T-helper 1 cell treated with Interleukin-12 subunit alpha and Interleukin-12 subunit beta and Interleukin-4 antibody, amounts not matched to agents 30 μg/mL and 1 μg/mL, for 36 hours (primary cell): ENCODE measurements at regions not wholly inside any gene's neighbourhood (a gene's known extent, or its start where the extent isn't known, plus 50 kb on each side); places are given as distances from the start of the nearest gene placed in this dataset.

Experiments
- H3K27ac Mint-ChIP-seq: one replicate; pipeline ENCODE4 v1.8.0; 2021; ENCODE audit warnings: mild to moderate bottlenecking, mixed read lengths
- H3K27me3 Mint-ChIP-seq: one replicate; pipeline ENCODE4 v1.8.0; 2021; ENCODE audit warnings: low read depth, mixed read lengths
- H3K36me3 Mint-ChIP-seq: one replicate; pipeline ENCODE4 v1.8.0; 2021; ENCODE audit warnings: low read depth, mixed read lengths
- H3K4me1 Mint-ChIP-seq: one replicate; pipeline ENCODE4 v1.8.0; 2021; ENCODE audit warnings: low read depth, mixed read lengths
- H3K4me3 Mint-ChIP-seq: one replicate; pipeline ENCODE4 v1.8.0; 2021; ENCODE audit warnings: mild to moderate bottlenecking, moderate library complexity, mixed read lengths
- H3K9me3 Mint-ChIP-seq: one replicate; pipeline ENCODE4 v1.8.0; 2021; ENCODE audit warnings: mixed read lengths

DNA sequence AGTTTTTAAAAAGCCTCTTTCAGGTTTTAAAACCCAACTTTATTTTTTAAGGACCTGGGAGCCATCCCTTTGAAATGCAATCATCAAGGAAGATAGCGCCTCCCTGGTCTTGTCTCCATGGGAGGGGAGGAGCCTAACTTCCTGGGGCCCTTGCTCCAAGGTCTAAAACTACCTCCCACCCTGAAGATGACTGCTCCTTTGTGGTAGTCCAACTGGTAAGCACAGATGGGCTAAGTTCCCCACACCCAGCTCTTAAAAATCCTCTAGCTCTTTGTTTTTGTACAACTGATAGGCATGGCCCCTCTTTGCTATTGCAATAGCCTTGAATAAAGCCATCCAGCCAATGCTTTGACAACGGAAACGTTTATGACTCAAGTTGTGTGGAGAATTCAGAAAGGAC lies 716.8 kb downstream of the CBLN2 start:
- no peaks in the 10 kb centered on the region for H3K9me3 Mint-ChIP-seq
- H3K27me3 Mint-ChIP-seq = no peaks in the 10 kb centered on the region
- H3K4me3 Mint-ChIP-seq = no peak overlapping the region
- H3K27ac Mint-ChIP-seq = no peak overlapping the region
- no peaks in the 10 kb centered on the region for H3K4me1 Mint-ChIP-seq
- no peaks in the 10 kb centered on the region for H3K36me3 Mint-ChIP-seq

DNA sequence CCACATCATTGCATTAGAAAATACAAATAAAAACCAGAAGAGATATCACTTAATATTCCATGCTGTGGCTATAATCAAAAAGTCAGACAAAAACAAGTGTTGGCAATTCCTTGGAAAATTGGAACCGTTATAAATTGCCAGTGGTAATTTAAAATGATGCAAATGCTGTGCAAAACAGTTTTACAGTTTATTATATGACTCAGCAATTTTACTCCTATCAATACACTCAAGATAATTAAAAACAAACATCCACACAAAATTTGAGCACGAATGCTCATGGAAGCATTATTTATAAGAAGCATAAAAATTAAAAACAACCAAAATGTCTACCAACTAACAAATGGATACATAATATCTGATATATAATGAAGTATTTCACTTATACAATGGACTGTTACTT lies 728.8 kb downstream of the CBLN2 start:
- Mint-ChIP-seq H3K27me3 (no peaks in the 10 kb centered on the region), H3K27ac (no peak overlapping the region), H3K36me3 (no peaks in the 10 kb centered on the region), H3K4me3 (no peak overlapping the region), H3K4me1 (no peaks in the 10 kb centered on the region), H3K9me3 (no peaks in the 10 kb centered on the region)

DNA sequence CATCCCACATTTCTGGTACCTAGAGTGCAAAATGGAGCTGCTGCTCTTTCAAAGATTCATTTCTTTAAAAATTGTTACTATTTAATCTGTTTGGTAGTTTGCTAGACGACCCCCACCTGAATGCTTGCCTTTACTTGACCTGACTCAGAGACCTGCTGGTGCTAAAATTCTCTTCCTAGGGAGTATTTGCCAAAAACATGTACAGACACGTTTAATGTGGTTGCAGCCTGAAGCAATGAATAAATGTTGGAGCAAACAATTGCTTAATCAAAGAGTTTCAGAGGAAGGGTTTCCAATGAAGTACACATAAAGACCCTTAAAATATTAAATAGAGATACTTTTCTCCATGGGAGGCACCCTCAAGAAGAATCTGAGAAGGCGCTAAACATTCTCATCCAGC lies 734.4 kb downstream of the CBLN2 start:
- H3K36me3 Mint-ChIP-seq = no peaks in the 10 kb centered on the region
- H3K9me3 Mint-ChIP-seq = peaks cover 6% of the 10 kb centered on the region
- H3K27ac Mint-ChIP-seq = no peak overlapping the region
- no peak overlapping the region for H3K4me3 Mint-ChIP-seq
- no peaks in the 10 kb centered on the region for H3K27me3 Mint-ChIP-seq
- no peaks in the 10 kb centered on the region for H3K4me1 Mint-ChIP-seq

DNA sequence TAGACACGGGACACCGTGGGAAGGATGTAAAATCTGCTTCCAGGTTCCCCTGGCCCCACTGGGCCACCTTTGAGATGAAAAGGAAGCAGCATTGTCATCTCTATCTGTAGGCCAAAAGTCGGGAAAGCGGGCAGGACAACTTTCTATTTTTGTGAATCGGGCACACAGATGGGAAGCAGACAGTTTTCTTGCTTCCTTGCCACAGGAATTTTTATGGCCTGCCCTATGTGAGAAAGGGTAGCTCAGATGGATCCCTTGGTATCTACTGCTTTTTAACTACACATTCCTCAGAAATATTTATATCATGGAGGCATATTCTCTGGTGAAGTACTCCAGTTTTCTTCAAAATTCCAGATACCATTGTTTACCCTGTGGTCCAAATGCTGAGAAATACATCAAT lies 735.5 kb downstream of the CBLN2 start:
- no peaks in the 10 kb centered on the region for H3K36me3 Mint-ChIP-seq
- no peak overlapping the region for H3K4me3 Mint-ChIP-seq
- no peaks in the 10 kb centered on the region for H3K27me3 Mint-ChIP-seq
- H3K9me3 Mint-ChIP-seq = peaks cover 11% of the 10 kb centered on the region
- no peak overlapping the region for H3K27ac Mint-ChIP-seq
- no peaks in the 10 kb centered on the region for H3K4me1 Mint-ChIP-seq

DNA sequence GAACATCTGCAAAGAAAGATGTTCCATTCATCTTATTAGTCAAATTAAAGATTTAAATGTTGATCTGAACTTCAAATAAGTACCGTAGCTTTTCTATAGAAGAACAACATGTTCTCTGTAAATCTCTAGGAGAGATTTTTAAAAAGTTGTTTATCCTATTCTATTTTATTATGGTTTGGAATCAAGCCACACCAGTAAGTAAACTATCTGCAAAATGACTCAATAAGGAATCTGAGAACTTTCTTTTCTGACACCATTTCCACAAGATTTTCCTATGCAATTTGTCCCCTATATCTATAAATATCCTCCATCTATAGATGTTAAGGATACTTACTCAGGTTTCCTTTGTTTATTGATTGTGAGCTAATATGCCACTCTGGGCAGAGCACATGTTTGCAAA lies 736.6 kb downstream of the CBLN2 start:
- no peaks in the 10 kb centered on the region for H3K36me3 Mint-ChIP-seq
- H3K4me1 Mint-ChIP-seq = no peaks in the 10 kb centered on the region
- no peaks in the 10 kb centered on the region for H3K27me3 Mint-ChIP-seq
- peaks cover 11% of the 10 kb centered on the region for H3K9me3 Mint-ChIP-seq
- H3K27ac Mint-ChIP-seq = no peak overlapping the region
- no peak overlapping the region for H3K4me3 Mint-ChIP-seq

DNA sequence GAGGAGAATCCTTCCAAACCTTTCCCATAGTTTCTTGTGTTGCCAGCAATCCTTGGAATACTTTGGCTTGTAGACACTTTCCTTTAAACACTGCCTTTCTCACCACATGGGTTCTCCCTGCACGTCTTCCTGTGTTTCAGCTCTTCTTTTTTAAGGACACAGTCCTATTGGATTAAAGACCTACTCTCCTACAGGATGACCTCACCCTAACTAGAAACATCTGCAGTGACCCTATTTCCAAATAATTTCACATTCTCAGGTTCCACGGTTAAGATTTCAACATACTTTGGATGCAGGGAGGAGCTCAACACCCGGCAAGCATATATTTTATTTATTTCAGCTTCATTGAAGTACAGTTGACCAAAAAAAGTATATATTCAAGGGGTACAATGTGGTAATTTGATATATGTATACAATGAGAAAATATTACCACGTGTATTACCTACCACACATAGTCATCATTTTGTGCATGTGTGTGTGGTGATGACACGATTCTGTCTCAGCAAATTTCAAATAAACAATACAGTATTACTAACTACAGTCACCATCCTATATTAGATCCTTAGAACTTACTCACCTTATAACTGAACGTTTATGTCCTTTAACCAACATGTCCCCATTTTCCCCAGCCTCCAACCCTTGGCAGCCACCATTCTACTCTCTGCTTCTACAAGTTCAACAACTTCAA lies 745.0 kb downstream of the CBLN2 start:
- no peak overlapping the region for H3K27ac Mint-ChIP-seq
- H3K4me3 Mint-ChIP-seq = no peak overlapping the region
- no peaks in the 10 kb centered on the region for H3K4me1 Mint-ChIP-seq
- no peaks in the 10 kb centered on the region for H3K36me3 Mint-ChIP-seq
- H3K9me3 Mint-ChIP-seq = peaks cover 5% of the 10 kb centered on the region
- no peaks in the 10 kb centered on the region for H3K27me3 Mint-ChIP-seq

DNA sequence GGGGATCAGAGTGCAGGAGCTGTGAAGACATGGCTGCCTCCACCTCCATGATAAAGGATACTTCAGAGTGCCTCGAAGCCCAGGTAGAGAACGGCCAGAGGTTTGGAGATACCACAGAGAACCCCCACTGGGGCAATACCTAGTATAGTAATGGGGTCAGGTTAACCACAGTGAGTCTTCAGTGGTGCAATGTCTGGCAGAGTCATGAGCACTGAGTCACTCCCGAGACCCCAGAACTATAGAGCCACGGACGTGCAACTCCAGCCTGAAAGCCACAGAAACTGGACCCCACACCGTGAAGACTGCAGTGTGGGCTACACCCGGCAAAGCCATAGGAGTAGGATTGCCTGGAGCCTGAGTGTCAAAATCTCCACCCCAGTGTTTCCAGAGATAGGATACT lies 746.6 kb downstream of the CBLN2 start:
- no peaks in the 10 kb centered on the region for H3K36me3 Mint-ChIP-seq
- no peaks in the 10 kb centered on the region for H3K4me1 Mint-ChIP-seq
- H3K9me3 Mint-ChIP-seq = no peaks in the 10 kb centered on the region
- H3K27ac Mint-ChIP-seq = no peak overlapping the region
- no peaks in the 10 kb centered on the region for H3K27me3 Mint-ChIP-seq
- H3K4me3 Mint-ChIP-seq = no peak overlapping the region

DNA sequence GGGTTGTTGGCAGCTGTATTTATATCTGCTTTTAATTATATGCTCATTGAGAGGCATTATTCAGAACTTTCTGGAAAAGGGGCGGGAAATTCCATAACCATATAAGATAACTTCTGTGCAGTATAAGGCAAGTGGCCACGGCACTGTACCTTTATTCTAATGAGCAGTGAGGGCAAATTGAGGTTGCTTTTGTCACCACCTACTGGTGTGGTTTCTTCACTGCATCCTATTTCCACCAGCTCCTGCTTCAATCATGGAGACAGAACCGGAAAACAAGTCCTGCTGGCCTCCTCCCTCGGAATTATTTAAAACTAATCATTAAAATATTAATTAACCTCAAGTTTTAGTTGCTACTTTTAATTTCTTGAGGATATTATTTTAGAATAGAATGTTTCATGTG lies 759.4 kb downstream of the CBLN2 start:
- Mint-ChIP-seq H3K4me1 (no peaks in the 10 kb centered on the region), H3K27me3 (no peaks in the 10 kb centered on the region), H3K27ac (no peak overlapping the region), H3K36me3 (no peaks in the 10 kb centered on the region), H3K4me3 (no peak overlapping the region), H3K9me3 (no peaks in the 10 kb centered on the region)

DNA sequence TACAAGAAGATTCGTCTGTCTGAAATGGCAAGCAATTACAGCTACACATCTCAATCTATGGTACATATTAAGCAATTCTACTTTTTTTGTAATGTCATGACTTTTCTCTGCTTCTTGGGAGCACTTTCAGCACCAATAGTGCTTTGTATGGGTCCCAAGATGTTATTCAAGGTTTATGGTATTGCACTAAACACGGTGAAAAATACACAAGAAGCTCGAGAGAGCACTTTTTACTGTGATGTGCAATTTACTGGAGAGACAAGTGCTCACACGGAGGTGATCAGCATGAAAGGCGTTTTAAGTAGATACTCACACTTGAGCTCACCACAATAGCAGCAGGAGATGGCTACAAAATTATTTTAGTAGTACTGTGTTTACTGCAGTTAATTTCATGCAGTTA lies 783.6 kb downstream of the CBLN2 start:
- Mint-ChIP-seq H3K9me3 (no peaks in the 10 kb centered on the region), H3K27ac (no peak overlapping the region), H3K27me3 (no peaks in the 10 kb centered on the region), H3K4me1 (no peaks in the 10 kb centered on the region), H3K4me3 (no peak overlapping the region), H3K36me3 (no peaks in the 10 kb centered on the region)

DNA sequence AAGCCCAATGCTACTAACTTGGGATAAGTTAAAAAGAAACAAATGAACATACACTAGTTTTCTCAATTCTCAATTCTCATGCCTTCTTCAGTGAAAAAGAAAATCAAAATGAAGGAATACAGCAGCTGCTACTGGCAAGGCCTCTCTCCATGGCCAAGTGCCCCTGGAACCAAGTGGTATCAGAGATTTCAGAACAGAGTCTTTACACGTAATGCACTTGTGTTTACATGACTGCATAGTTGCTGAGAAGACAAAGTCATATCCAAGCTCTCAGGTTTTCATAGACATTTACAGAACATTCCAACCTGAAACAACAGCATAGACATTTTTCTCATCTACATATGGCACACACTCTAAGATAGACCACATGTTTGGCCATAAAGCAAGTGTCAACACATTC lies 789.9 kb downstream of the CBLN2 start:
- Mint-ChIP-seq H3K36me3 (no peaks in the 10 kb centered on the region), H3K27me3 (no peaks in the 10 kb centered on the region), H3K9me3 (no peaks in the 10 kb centered on the region), H3K4me3 (no peak overlapping the region), H3K4me1 (no peaks in the 10 kb centered on the region), H3K27ac (no peak overlapping the region)

DNA sequence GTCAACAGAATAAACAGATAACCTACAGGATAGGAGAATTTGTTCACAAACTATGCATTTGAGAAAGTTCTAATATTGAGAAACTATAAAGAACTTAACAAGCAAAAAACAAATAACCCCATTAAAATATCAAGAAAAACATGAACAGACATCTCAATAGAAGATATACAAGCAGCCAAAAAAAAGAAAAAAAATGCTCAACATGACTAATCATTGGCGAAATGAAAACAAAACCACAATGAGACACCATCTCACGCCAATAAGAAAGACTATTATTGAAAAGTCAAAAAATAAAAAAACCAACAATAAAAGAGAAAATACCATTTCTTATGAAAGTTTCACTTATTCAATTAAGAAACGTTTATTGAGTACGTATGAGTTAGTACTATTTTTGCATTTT lies 800.5 kb downstream of the CBLN2 start:
- Mint-ChIP-seq H3K4me3 (no peak overlapping the region), H3K4me1 (no peaks in the 10 kb centered on the region), H3K36me3 (no peaks in the 10 kb centered on the region), H3K27me3 (no peaks in the 10 kb centered on the region), H3K27ac (no peak overlapping the region), H3K9me3 (no peaks in the 10 kb centered on the region)

DNA sequence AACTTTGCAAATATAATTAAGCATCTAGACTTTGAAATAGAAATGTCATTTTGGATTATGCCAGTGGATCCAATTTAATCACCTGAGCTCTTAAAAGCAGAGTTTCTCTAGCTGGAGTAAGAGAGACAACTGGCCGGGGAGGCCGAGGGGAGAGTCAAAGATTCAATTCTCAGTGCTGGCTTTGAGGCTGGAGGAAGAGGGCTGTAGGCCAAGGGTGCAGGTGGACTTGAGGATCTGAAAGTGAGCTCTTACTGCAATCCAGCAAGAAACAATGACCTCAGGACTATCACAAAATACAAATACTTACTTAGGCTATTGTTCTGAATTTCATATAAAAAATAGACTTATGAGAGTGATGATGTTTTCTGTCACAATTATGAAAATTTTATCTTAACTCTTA lies 814.5 kb downstream of the CBLN2 start:
- Mint-ChIP-seq H3K4me1 (no peaks in the 10 kb centered on the region), H3K36me3 (no peaks in the 10 kb centered on the region), H3K9me3 (no peaks in the 10 kb centered on the region), H3K27me3 (no peaks in the 10 kb centered on the region), H3K27ac (no peak overlapping the region), H3K4me3 (no peak overlapping the region)

DNA sequence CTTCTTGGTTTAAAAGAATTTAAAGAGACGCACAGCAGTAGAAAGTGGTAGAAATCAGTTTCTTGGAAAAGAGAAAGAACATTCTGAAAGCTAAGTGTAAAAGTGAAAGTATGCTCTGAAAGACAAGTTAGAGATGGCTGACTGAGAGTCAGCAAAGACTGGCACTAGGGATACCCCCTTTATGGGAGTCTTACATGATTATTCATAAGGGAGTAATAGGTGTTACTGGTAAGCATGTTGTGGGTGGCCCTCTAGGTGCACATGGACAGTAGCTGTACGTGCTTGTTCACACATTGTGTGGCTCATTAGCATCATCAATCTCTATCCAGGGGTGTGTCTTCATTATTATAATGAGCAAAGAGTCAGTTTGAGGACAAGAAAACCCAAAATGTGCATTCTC lies 816.2 kb downstream of the CBLN2 start:
- H3K9me3 Mint-ChIP-seq = no peaks in the 10 kb centered on the region
- no peak overlapping the region for H3K4me3 Mint-ChIP-seq
- no peak overlapping the region for H3K27ac Mint-ChIP-seq
- H3K27me3 Mint-ChIP-seq = no peaks in the 10 kb centered on the region
- H3K4me1 Mint-ChIP-seq = no peaks in the 10 kb centered on the region
- no peaks in the 10 kb centered on the region for H3K36me3 Mint-ChIP-seq

DNA sequence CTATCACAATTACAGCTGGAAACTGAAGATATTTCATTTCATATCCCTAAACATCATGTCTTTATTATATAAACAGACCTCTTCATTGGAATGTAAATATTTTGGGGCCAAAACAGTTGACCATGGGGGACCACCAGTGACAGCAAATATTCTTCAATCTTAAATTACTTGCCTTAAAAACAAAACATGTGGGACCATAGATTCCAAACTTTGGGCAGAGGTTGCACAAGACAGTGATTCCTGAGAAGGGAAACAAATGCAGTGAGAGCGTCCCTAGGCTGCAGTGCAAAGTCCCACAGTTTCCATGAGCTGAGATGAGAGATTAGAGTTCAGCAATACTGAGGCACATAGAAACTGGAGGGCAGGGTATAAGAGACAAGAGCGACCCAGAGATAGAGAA lies 818.9 kb downstream of the CBLN2 start:
- H3K27me3 Mint-ChIP-seq = no peaks in the 10 kb centered on the region
- no peaks in the 10 kb centered on the region for H3K4me1 Mint-ChIP-seq
- no peaks in the 10 kb centered on the region for H3K9me3 Mint-ChIP-seq
- H3K36me3 Mint-ChIP-seq = no peaks in the 10 kb centered on the region
- H3K27ac Mint-ChIP-seq = no peak overlapping the region
- no peak overlapping the region for H3K4me3 Mint-ChIP-seq

DNA sequence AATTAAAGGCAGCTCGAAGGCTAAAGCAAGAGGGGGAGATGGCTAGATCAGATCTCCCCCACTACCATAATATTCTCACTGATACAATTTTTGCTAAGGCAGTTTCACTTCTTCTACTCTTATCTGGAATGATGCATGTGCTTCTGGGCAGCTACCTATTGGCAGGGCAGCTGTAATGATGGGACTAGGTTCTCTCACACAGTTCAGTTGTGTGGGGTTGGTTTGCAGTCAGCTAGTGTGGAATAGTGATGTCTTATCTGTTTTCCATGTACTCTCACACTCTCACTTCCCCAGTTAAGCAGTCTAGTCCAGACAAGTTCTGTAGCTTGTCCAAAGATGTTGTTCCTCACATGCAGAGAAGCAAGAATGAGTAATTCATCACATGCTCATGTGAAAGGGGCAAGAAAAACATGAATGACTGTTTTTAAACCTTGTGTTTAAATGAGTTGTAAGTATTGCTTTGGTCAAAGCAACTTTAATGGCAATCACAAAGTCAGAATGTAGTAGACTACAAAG lies 836.1 kb downstream of the CBLN2 start:
- Mint-ChIP-seq H3K4me3 (no peak overlapping the region), H3K27me3 (no peaks in the 10 kb centered on the region), H3K27ac (no peak overlapping the region), H3K4me1 (no peaks in the 10 kb centered on the region), H3K9me3 (no peaks in the 10 kb centered on the region), H3K36me3 (no peaks in the 10 kb centered on the region)

DNA sequence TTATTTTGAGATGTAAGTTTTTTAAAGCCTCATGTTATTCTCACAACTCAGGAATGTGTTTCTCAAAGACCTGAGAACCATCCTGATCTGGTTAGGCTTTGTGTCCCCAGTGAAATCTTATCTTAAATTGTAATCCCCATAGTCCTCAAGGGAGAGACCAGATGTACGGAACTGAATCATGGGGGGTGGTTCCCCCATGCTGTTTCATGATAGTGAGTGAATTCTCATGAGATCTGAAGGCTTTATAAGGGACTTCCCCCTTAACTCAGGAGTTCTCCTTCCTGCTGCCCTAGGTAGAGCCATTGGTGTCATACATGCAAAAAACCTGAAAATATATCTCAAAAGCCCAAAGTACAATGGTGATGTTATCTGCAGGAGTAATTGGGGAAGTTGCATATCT lies 836.7 kb downstream of the CBLN2 start:
- H3K4me3 Mint-ChIP-seq = no peak overlapping the region
- no peaks in the 10 kb centered on the region for H3K27me3 Mint-ChIP-seq
- no peaks in the 10 kb centered on the region for H3K4me1 Mint-ChIP-seq
- no peaks in the 10 kb centered on the region for H3K9me3 Mint-ChIP-seq
- no peaks in the 10 kb centered on the region for H3K36me3 Mint-ChIP-seq
- no peak overlapping the region for H3K27ac Mint-ChIP-seq
